LNCaP clone FGC (cell line): ENCODE measurements at regions not wholly inside any gene's neighbourhood (a gene's known extent, or its start where the extent isn't known, plus 50 kb on each side); places are given as distances from the start of the nearest gene placed in this dataset.

Source experiments
- DNase-seq: peaks from one replicate; pipeline ENCODE4 v3.0.0-alpha.2; 2011; ENCODE audit warnings: low read depth
- H3K4me3 ChIP-seq: 2 replicates; pipeline ENCODE4 v1.5.1; 2011; ENCODE audit warnings: mild to moderate bottlenecking, low read depth, low read length, control low read depth
- CTCF ChIP-seq: IDR thresholded peaks from 2 replicates; pipeline ENCODE4 v1.5.1; 2012; ENCODE audit warnings: mild to moderate bottlenecking; ENCODE audit not compliant: control insufficient read depth, insufficient read depth; ENCODE audit errors: extremely low read depth

GRCh38 chr10:52683776-52684175 lies 88.8 kb downstream of the MBL2 start:
- no peak overlapping the region for H3K4me3 ChIP-seq
- TF ChIP-seq CTCF, result no peak
- no peak for DNase-seq

DNA sequence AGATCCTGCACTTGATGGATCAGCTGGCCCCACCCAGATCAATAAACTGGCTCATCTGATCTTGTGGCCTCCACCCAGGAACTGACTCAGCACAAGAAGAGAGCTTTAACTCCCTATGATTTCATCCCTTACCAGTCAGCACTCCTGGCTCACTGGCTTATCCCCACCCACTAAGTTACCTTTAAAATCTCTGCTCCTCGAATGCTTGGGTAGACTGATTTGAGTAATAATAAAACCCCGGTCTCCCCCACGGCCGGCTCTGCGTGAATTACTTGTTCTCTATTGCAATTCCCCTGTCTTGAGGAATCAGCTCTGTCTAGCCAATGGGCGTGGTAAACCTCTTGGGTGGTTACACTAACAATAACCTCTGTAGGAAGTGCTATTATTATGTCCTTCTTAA lies 83.7 kb downstream of the MBL2 start:
- no peak for TF ChIP-seq CTCF
- DNase-seq, result no peak
- H3K4me3 ChIP-seq, result no peak overlapping the region

- no peak overlapping the region for H3K4me3 ChIP-seq
- no peak for TF ChIP-seq CTCF
- DNase-seq, result no peak
Observed at GRCh38 chr10:52696232-52696631, 76.4 kb downstream of the MBL2 start.

DNA sequence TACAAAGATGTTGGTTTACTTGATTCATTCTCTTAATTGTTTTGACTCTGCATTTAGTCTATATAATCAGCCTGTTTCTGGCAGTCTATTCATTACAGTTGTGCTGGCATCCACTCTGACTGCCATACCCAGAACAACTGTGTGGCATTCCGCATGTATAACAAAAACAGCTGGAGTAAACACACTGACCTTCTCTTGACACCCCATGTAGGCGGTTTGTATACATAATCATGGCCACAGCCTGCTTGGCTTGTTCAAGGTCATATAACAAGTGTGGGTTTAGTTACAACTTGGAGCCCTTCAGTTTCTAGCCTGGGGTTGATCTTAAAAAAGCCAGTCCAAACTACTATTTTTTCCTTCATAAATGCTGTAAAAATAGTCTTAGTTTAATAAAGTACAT lies 70.9 kb downstream of the MBL2 start:
- DNase-seq, result no peak
- TF ChIP-seq CTCF, result no peak
- H3K4me3 ChIP-seq, result no peak overlapping the region

GRCh38 chr10:52703451-52703850 lies 69.1 kb downstream of the MBL2 start:
- DNase-seq, result no peak
- no peak for TF ChIP-seq CTCF
- no peak overlapping the region for H3K4me3 ChIP-seq

- no peak for DNase-seq
- no peak overlapping the region for H3K4me3 ChIP-seq
- no peak for TF ChIP-seq CTCF
Observed at GRCh38 chr10:52703898-52704297, 68.7 kb downstream of the MBL2 start.

- DNase-seq, result no peak
- no peak for TF ChIP-seq CTCF
- no peak overlapping the region for H3K4me3 ChIP-seq
Observed at GRCh38 chr10:52706332-52707070, 66.1 kb downstream of the MBL2 start.
